ENCODE measurements at regions not wholly inside any gene's neighbourhood (a gene's known extent, or its start where the extent isn't known, plus 50 kb on each side); places are given as distances from the start of the nearest gene placed in this dataset.
"Not testable (repeated sequence)": the region's sequence is repeated elsewhere in the genome, so short reads cannot be mapped to it uniquely, and the experiment has no call there.

GRCh38 chr2:87405531-87406216 lies 342.2 kb upstream of the PLGLB2 start:
- not testable (repeated sequence) for TF ChIP-seq CTCF (conservative IDR thresholded peaks at IDR 0.05); ZFX (IDR thresholded peaks at IDR 0.05)
